Left kidney (tissue), 1 donor: ENCODE measurements at regions not wholly inside any gene's neighbourhood (a gene's known extent, or its start where the extent isn't known, plus 50 kb on each side); places are given as distances from the start of the nearest gene placed in this dataset.
A peak's percentile ranks its signal among the peaks of the same experiment; 100 is the strongest.

Source experiments
- DNase-seq: peaks from one replicate; pipeline ENCODE4 v3.0.0-alpha.2; 2013

- DNase-seq = no peak
Observed at GRCh38 chr12:111196532-111196931, 172.4 kb downstream of the PHETA1 start.

- DNase-seq = no peak
Observed at GRCh38 chr12:111195316-111195715, 173.6 kb downstream of the PHETA1 start.

- DNase-seq = no peak
Observed at GRCh38 chr12:111194703-111195051, 174.2 kb downstream of the PHETA1 start.

- DNase-seq = no peak
Observed at GRCh38 chr12:111193977-111194702, 174.8 kb downstream of the PHETA1 start.

- DNase-seq = no peak
Observed at GRCh38 chr12:111193496-111193895, 175.4 kb downstream of the PHETA1 start.

- DNase-seq = no peak
Observed at GRCh38 chr12:111193067-111193466, 175.8 kb downstream of the PHETA1 start.

- DNase-seq = no peak
Observed at GRCh38 chr12:111192647-111193046, 176.2 kb downstream of the PHETA1 start.

GRCh38 chr12:111190741-111191526 is 178.0 kb downstream of the PHETA1 start:
- DNase-seq = no peak

- no peak for DNase-seq
Observed at GRCh38 chr12:111189792-111190191, 179.1 kb downstream of the PHETA1 start.

- no peak for DNase-seq
Observed at GRCh38 chr12:111188436-111188835, 180.5 kb downstream of the PHETA1 start.

GRCh38 chr12:111186347-111186746 is 182.5 kb downstream of the PHETA1 start:
- DNase-seq = no peak

- DNase-seq = no peak
Observed at GRCh38 chr12:111185889-111186227, 183.0 kb downstream of the PHETA1 start.

- DNase-seq = no peak
Observed at GRCh38 chr12:111185206-111185888, 183.5 kb downstream of the PHETA1 start.

GRCh38 chr12:111184161-111184560 is 184.7 kb downstream of the PHETA1 start:
- no peak for DNase-seq

GRCh38 chr12:111183094-111183493 is 185.8 kb downstream of the PHETA1 start:
- DNase-seq = no peak

GRCh38 chr12:111182382-111182781 is 186.5 kb downstream of the PHETA1 start:
- DNase-seq = peak; percentile 43

- DNase-seq = peak; percentile 74
Observed at GRCh38 chr12:111181143-111181726, 187.7 kb downstream of the PHETA1 start.

GRCh38 chr12:111180426-111181142 is 188.3 kb downstream of the PHETA1 start:
- no peak for DNase-seq

- DNase-seq = peak; percentile 63
Observed at GRCh38 chr12:111178181-111179081, 190.5 kb downstream of the PHETA1 start.

GRCh38 chr12:111175396-111176094 is 193.3 kb downstream of the PHETA1 start:
- DNase-seq = no peak
